GM12878 (cell line): ENCODE measurements at regions not wholly inside any gene's neighbourhood (a gene's known extent, or its start where the extent isn't known, plus 50 kb on each side); places are given as distances from the start of the nearest gene placed in this dataset.

Source experiments
- ATAC-seq: fragments of 200-7000 bp; cut with Tn5 transposase; 3 replicates; pipeline ENCODE4 v1.9.1; 2020; ENCODE audit warnings: mild to moderate bottlenecking, moderate library complexity
- BruUV-seq: library from RNA; stranded (reverse); fragments of 400-500 nt; replicated peaks from 2 replicates; lab custom pipeline; 2021; lab: Mats Ljungman, UMichigan
- CTCF ChIA-PET: fragments of 300-600 bp; sonication (Branson Sonifier 250); formaldehyde crosslinking; extraction: SDS; loops from one replicate; lab custom pipeline; 2021; ENCODE audit warnings: inconsistent platforms; lab: Yijun Ruan, JAX
- POLR2A ChIA-PET: fragments of 350-600 bp; formaldehyde crosslinking; extraction: SDS; loops from one replicate; lab custom pipeline; 2021; ENCODE audit warnings: inconsistent platforms; lab: Charles Lee
- RAD21 ChIA-PET: fragments of 300-600 bp; sonication (Branson Sonifier 250); formaldehyde crosslinking; loops from one replicate; lab custom pipeline; 2023; ENCODE audit warnings: antibody characterized with exemption; ENCODE audit not compliant: unreplicated experiment; lab: Charles Lee
- SMC1A ChIA-PET: fragments of 300-600 bp; sonication (Branson Sonifier 250); formaldehyde crosslinking; loops from one replicate; lab custom pipeline; 2023; ENCODE audit not compliant: unreplicated experiment, uncharacterized antibody; lab: Charles Lee
- DNase-seq: peaks from one replicate; pipeline ENCODE4 v3.0.0-alpha.2; 2011; ENCODE audit warnings: low read depth, low spot score
- FAIRE-seq: peaks from 3 replicates; lab custom pipeline; 2011; peaks lifted over from hg19 to GRCh38; lab: Jason Lieb, UNC
- H2AFZ ChIP-seq: 2 replicates; pipeline ENCODE4 v1.6.0; 2011; ENCODE audit warnings: low read depth, low read length, control low read depth; ENCODE audit not compliant: control insufficient read depth
- H3K27ac ChIP-seq: 2 replicates; pipeline ENCODE4 v1.5.1; 2011; ENCODE audit warnings: control low read depth; ENCODE audit not compliant: control insufficient read depth, insufficient read depth
- H3K27me3 ChIP-seq, 2 experiments: replicated peaks in 1 of 2; 2 replicates each; pipeline versions ENCODE4 v1.6.0 to v1.6.1; 2011; ENCODE audit warnings: low read length in 1 of 2; ENCODE audit not compliant: control insufficient read depth in 2 of 2, insufficient read depth in 2 of 2
- H3K36me3 ChIP-seq, 2 experiments: 2 replicates each; pipeline ENCODE4 v1.5.1; 2011; ENCODE audit warnings: low read length in 1 of 2; ENCODE audit not compliant: control insufficient read depth in 2 of 2, insufficient read depth in 2 of 2
- H3K4me1 ChIP-seq: 2 replicates; pipeline ENCODE4 v1.6.1; 2011; ENCODE audit warnings: mild to moderate bottlenecking, low read length, moderate library complexity, mixed read lengths; ENCODE audit not compliant: control insufficient read depth, insufficient read depth
- H3K4me2 ChIP-seq: 2 replicates; pipeline ENCODE4 v1.6.0; 2011; ENCODE audit warnings: control low read depth; ENCODE audit not compliant: control insufficient read depth, insufficient read depth
- H3K4me3 ChIP-seq: fragments of 200-600 bp; sonication (generic); 2 replicates; pipeline ENCODE4 v1.5.1; 2016
- H3K79me2 ChIP-seq: 2 replicates; pipeline ENCODE4 v1.6.0; 2011; ENCODE audit warnings: low read length; ENCODE audit not compliant: control insufficient read depth, insufficient read depth
- H3K9ac ChIP-seq: 2 replicates; pipeline ENCODE4 v1.8.0; 2011; ENCODE audit warnings: low read length, control low read depth, mixed read lengths; ENCODE audit not compliant: control insufficient read depth, insufficient read depth
- H3K9me3 ChIP-seq: replicated peaks from 3 replicates; pipeline ENCODE4 v1.5.1; 2011; ENCODE audit warnings: mild to moderate bottlenecking, low read length; ENCODE audit not compliant: control insufficient read depth, insufficient read depth
- H4K20me1 ChIP-seq: 2 replicates; pipeline ENCODE4 v1.6.0; 2011; ENCODE audit not compliant: control insufficient read depth, insufficient read depth
- CREB1 ChIP-seq: IDR thresholded peaks from 2 replicates; pipeline ENCODE4 v1.6.1; 2012; ENCODE audit warnings: low read depth, mild to moderate bottlenecking, inconsistent platforms
- ESRRA ChIP-seq: IDR thresholded peaks from 2 replicates; pipeline ENCODE4 v1.6.1; 2012; ENCODE audit warnings: mild to moderate bottlenecking, low read length, improper control_type of control experiment
- ETV6 ChIP-seq, 2 experiments: fragments of 450-650 bp in 1 of 2; IDR thresholded peaks in 1 of 2; conservative IDR thresholded peaks in 1 of 2; 2 replicates each; pipeline ENCODE4 v1.6.1; 2014; ENCODE audit warnings: antibody characterized with exemption in 1 of 2, borderline replicate concordance in 1 of 2, low read depth in 1 of 2, mild to moderate bottlenecking in 1 of 2, moderate library complexity in 1 of 2
- FOXM1 ChIP-seq: IDR thresholded peaks from 2 replicates; pipeline ENCODE4 v1.6.1; 2012; ENCODE audit warnings: low read depth, mild to moderate bottlenecking, inconsistent platforms, low read length, moderate library complexity
- HCFC1 ChIP-seq: fragments of 150-350 bp; IDR thresholded peaks from 2 replicates; pipeline ENCODE4 v1.6.1; 2014; ENCODE audit warnings: low read length
- IRF5 ChIP-seq: fragments of 450-650 bp; IDR thresholded peaks from 2 replicates; pipeline ENCODE4 v1.6.1; 2017; ENCODE audit warnings: borderline replicate concordance
- MXI1 ChIP-seq: fragments of 150-350 bp; IDR thresholded peaks from 2 replicates; pipeline ENCODE4 v1.6.1; 2011; ENCODE audit warnings: low read depth, mild to moderate bottlenecking, inconsistent platforms, low read length, improper control_type of control experiment
- TCF3 ChIP-seq: IDR thresholded peaks from 2 replicates; pipeline ENCODE4 v1.6.1; 2012; ENCODE audit warnings: low read depth, mild to moderate bottlenecking, low read length, borderline replicate concordance; ENCODE audit not compliant: insufficient read depth
- USF1 ChIP-seq: IDR thresholded peaks from 2 replicates; pipeline ENCODE4 v1.6.1; 2011; ENCODE audit warnings: borderline replicate concordance, low read depth, mild to moderate bottlenecking, moderate library complexity, mixed read lengths, low read length; ENCODE audit not compliant: insufficient read depth; ENCODE audit errors: extremely low read length
- YBX1 ChIP-seq: fragments of 450-650 bp; IDR thresholded peaks from 2 replicates; pipeline ENCODE4 v1.6.1; 2016; ENCODE audit warnings: antibody characterized with exemption
- ZNF622 ChIP-seq: fragments of 450-650 bp; IDR thresholded peaks from 2 replicates; pipeline ENCODE4 v1.6.1; 2017; ENCODE audit warnings: mild to moderate bottlenecking, inconsistent platforms
- ZSCAN29 ChIP-seq: fragments of 450-650 bp; IDR thresholded peaks from 2 replicates; pipeline ENCODE4 v1.6.1; 2017; ENCODE audit warnings: mild to moderate bottlenecking, moderate library complexity
- WGBS: methylation state at CpG from one replicate; pipeline ENCODE4 v1.1.6; 2016; ENCODE audit warnings: low lambda C conversion rate; ENCODE audit not compliant: insufficient replicate concordance, insufficient coverage; ENCODE audit errors: missing lambda C conversion rate; 5-methylcytosine and 5-hydroxymethylcytosine counted together
- in situ Hi-C: fragments of 300-500 bp; cut with MboI; formaldehyde crosslinking; loops from 9 replicates; pipeline ENCODE4 v1.14.3; 2018; ENCODE audit warnings: mixed read lengths
- intact Hi-C: fragments of 100-400 bp; cut with micrococcal nuclease; formaldehyde crosslinking; loops from one replicate; pipeline ENCODE4 v1.14.2; 2022; ENCODE audit not compliant: unreplicated experiment

GRCh38 chr7:93704217-93704616, 129.7 kb upstream of the CALCR start:
- H3K4me1 ChIP-seq: no peaks in the 10 kb centered on the region

GRCh38 chr7:93697901-93698300, 123.4 kb upstream of the CALCR start:
- intact Hi-C loops (no loop called here), in situ Hi-C loops (no loop called here)
- no peaks in the 10 kb centered on the region for H3K79me2 ChIP-seq
- H3K4me3 ChIP-seq: no peak overlapping the region
- no peaks in the 10 kb centered on the region for H3K36me3 ChIP-seq
- no peak overlapping the region for H3K27ac ChIP-seq
- FAIRE-seq (no peak), DNase-seq (no peak), ATAC-seq (no peak)
- H3K27me3 ChIP-seq: no peaks in the 10 kb centered on the region; a peak in 2 of 4 replicates
- ChIA-PET CTCF (no interaction called here), RAD21 (no interaction called here), SMC1A (no interaction called here), POLR2A (no interaction called here)
- BruUV-seq: no TSS peak
- no peaks in the 10 kb centered on the region for H4K20me1 ChIP-seq
- no peaks in the 10 kb centered on the region for H3K4me1 ChIP-seq
- no peak overlapping the region for H2AFZ ChIP-seq
- 0% methylated on average over 1 of the region's 1 CpG for WGBS
- no peak overlapping the region for H3K9ac ChIP-seq
- no peak overlapping the region for H3K4me2 ChIP-seq
- TF ChIP-seq ZNF622 (no peak), USF1 (no peak), CREB1 (no peak), ZSCAN29 (no peak), HCFC1 (no peak), IRF5 (no peak), FOXM1 (no peak)
- H3K9me3 ChIP-seq: no peaks in the 10 kb centered on the region

More at GRCh38 chr7:93704217-93704616, 129.7 kb upstream of the CALCR start:
- TF ChIP-seq YBX1 (no peak), TCF3 (no peak), ESRRA (no peak), ETV6 (conservative IDR thresholded peaks at IDR 0.05 in 1 of 2, IDR thresholded peaks at IDR 0.05 in 1 of 2; ENCODE audit: borderline replicate concordance in 1 of 2, low read depth in 1 of 2) (no peak), MXI1 (no peak), HCFC1 (no peak)
- Histone ChIP-seq H3K27me3 (no peaks in the 10 kb centered on the region), H3K4me3 (no peak overlapping the region), H3K4me2 (no peak overlapping the region), H3K27ac (no peak overlapping the region), H4K20me1 (no peaks in the 10 kb centered on the region), H3K79me2 (no peaks in the 10 kb centered on the region), H3K9ac (no peak overlapping the region), H2AFZ (no peak overlapping the region), H3K9me3 (no peaks in the 10 kb centered on the region), H3K36me3 (no peaks in the 10 kb centered on the region)
- POLR2A ChIA-PET: no interaction called here
- ATAC-seq (no peak), DNase-seq (no peak), FAIRE-seq (no peak)
- SMC1A ChIA-PET: no interaction called here
- intact Hi-C loops: no loop called here
- no TSS peak for BruUV-seq
- RAD21 ChIA-PET: no interaction called here
- CTCF ChIA-PET: interaction anchor here (1.8 kb wide), 1 partner anchor 11 kb away, joined by 5 read pairs; no protein-coding TSS in a partner anchor
- in situ Hi-C loops: no loop called here
